ENCODE measurements at regions not wholly inside any gene's neighbourhood (a gene's known extent, or its start where the extent isn't known, plus 50 kb on each side); places are given as distances from the start of the nearest gene placed in this dataset.
"Not testable (repeated sequence)": the region's sequence is repeated elsewhere in the genome, so short reads cannot be mapped to it uniquely, and the experiment has no call there.

- no peak for DNase-seq
- H3K36me3 ChIP-seq, result no peaks in the 10 kb centered on the region
- no peak overlapping the region for H3K27ac ChIP-seq
- TF ChIP-seq POLR2A (IDR thresholded peaks at IDR 0.05) (no peak), CTCF (IDR thresholded peaks at IDR 0.05) (no peak)
- H3K4me1 ChIP-seq, result no peaks in the 10 kb centered on the region
- H3K27me3 ChIP-seq, result no peaks in the 10 kb centered on the region
- no peaks in the 10 kb centered on the region for H3K9me3 ChIP-seq
- no peak overlapping the region for H3K4me3 ChIP-seq
Observed at GRCh38 chr10:36412942-36413341, 712.5 kb upstream of the ANKRD30A start.

GRCh38 chr10:36400238-36400637, 725.2 kb upstream of the ANKRD30A start:
- H3K9me3 ChIP-seq, H3K4me3 ChIP-seq, H3K36me3 ChIP-seq, H3K27me3 ChIP-seq, DNase-seq, H3K27ac ChIP-seq, H3K4me1 ChIP-seq: not testable (repeated sequence)

- Histone ChIP-seq H3K27ac (no peak overlapping the region), H3K4me1 (no peaks in the 10 kb centered on the region), H3K27me3 (no peaks in the 10 kb centered on the region), H3K9me3 (peaks cover 0 to 3% (median 0%) of the 10 kb centered on the region in 4 donors), H3K4me3 (no peak overlapping the region), H3K36me3 (no peaks in the 10 kb centered on the region)
- TF ChIP-seq POLR2A (IDR thresholded peaks at IDR 0.05), result no peak
- no peak for TF ChIP-seq CTCF (IDR thresholded peaks at IDR 0.05)
- DNase-seq, result no peak
Observed at GRCh38 chr10:36393801-36394200, 731.6 kb upstream of the ANKRD30A start.

GRCh38 chr10:36391405-36391804, 734.0 kb upstream of the ANKRD30A start:
- Histone ChIP-seq H3K4me1 (no peaks in the 10 kb centered on the region), H3K27me3 (no peaks in the 10 kb centered on the region), H3K36me3 (no peaks in the 10 kb centered on the region), H3K9me3 (peaks cover 0 to 5% (median 0%) of the 10 kb centered on the region in 4 donors), H3K4me3 (no peak overlapping the region), H3K27ac (no peak overlapping the region)
- DNase-seq, result no peak
- no peak for TF ChIP-seq POLR2A (IDR thresholded peaks at IDR 0.05)
- no peak for TF ChIP-seq CTCF (IDR thresholded peaks at IDR 0.05)

- H3K4me3 ChIP-seq, result no peak overlapping the region
- no peak overlapping the region for H3K27ac ChIP-seq
- H3K27me3 ChIP-seq, result no peaks in the 10 kb centered on the region
- no peak for TF ChIP-seq POLR2A (IDR thresholded peaks at IDR 0.05)
- no peak for TF ChIP-seq CTCF (IDR thresholded peaks at IDR 0.05)
- H3K36me3 ChIP-seq, result no peaks in the 10 kb centered on the region
- peaks cover 0 to 2% (median 0%) of the 10 kb centered on the region in 4 donors for H3K9me3 ChIP-seq
- no peak for DNase-seq
- no peaks in the 10 kb centered on the region for H3K4me1 ChIP-seq
Observed at GRCh38 chr10:36390221-36390620, 735.2 kb upstream of the ANKRD30A start.

- Histone ChIP-seq H3K36me3 (no peaks in the 10 kb centered on the region), H3K4me1 (no peaks in the 10 kb centered on the region), H3K27me3 (no peaks in the 10 kb centered on the region), H3K4me3 (no peak overlapping the region), H3K9me3 (peaks cover 0 to 2% (median 0%) of the 10 kb centered on the region in 4 donors), H3K27ac (no peak overlapping the region)
- no peak for DNase-seq
- TF ChIP-seq CTCF (IDR thresholded peaks at IDR 0.05), result no peak
- TF ChIP-seq POLR2A (IDR thresholded peaks at IDR 0.05), result no peak
Observed at GRCh38 chr10:36388166-36388565, 737.2 kb upstream of the ANKRD30A start.

Data from Peyer's patch (tissue), 4 donors.